GM19023 (cell line): ENCODE measurements at regions not wholly inside any gene's neighbourhood (a gene's known extent, or its start where the extent isn't known, plus 50 kb on each side); places are given as distances from the start of the nearest gene placed in this dataset.
"Not testable (repeated sequence)": the region's sequence is repeated elsewhere in the genome, so short reads cannot be mapped to it uniquely, and the experiment has no call there.

Source experiments
- ATAC-seq: cut with Tn5 transposase; IDR thresholded peaks from one replicate; pipeline ENCODE4 v1.9.1; 2021; ENCODE audit warnings: mild to moderate bottlenecking, moderate library complexity; ENCODE audit not compliant: unreplicated experiment

DNA sequence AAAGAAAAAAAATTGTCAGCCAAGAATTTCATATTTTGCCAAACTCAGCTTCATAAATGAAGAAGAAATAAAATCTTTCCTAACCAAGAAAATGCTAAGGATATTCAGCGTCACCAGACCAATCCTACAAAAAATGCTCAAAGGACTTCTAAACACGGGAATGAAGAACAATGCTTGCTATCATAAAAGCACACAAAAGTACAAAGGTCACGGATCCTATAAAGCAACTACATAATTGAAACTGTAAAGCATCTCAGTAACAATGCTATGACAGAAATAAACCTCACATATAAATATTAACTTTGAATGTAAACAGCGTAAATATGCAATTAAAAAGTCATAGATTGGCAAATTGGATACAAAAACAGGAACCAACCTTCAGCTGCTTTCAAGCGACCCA, 1314.6 kb upstream of the GYPC start:
- ATAC-seq: no peak

DNA sequence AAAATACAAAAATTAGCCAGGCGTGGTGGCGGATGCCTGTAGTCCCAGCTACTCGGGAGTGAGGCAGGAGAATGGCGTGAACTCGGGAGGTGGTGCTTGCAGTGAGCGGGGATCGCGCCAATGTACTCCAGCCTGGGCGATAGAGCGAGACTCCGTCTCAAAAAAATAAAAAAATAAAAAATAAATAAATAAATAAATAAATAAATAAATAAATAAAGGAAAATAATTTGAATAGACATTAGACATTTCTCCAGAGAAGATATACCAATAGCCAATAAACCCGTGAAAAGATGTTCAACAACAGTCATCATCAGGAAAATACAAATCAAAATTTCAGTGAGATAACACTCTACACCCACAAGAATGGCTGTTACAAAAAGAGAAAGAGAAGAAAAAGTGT, 1302.4 kb upstream of the GYPC start:
- ATAC-seq: not testable (repeated sequence)

DNA sequence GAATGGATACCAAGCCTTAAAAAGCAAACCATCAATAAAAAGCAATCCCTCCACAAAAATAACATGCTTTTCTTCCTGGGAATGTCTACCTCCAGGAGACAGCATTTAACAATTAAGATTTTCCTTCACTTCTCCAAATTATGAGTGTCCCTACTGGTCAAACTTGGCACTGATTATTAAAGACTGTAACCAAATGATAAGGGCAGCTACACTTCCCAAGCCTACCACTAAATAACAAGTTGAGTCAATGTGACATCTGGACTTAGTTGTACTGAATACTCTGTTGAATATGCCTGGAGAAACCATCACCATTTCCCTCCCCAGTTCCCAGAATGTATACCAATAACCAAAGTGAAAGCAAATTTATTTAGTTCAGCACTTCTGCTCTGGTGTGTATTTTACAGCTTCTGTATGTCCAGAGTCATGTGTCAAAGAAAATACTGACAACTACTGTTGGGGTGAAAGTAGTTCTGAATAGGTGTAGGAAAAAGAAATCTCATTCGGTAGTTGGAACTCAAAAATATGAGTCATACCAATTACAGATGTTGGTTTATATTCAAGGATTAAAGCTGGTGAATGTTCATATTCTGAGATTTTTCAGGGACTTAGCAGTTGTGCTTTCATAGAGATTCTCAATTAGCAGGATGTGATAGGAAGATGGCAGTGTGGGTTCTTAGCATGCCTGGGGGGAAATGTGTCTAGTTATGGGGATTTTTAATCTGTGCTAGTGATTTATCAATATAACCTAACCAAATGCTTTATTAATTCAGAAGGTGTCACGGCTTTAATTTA, 1291.6 kb upstream of the GYPC start:
- ATAC-seq: no peak

DNA sequence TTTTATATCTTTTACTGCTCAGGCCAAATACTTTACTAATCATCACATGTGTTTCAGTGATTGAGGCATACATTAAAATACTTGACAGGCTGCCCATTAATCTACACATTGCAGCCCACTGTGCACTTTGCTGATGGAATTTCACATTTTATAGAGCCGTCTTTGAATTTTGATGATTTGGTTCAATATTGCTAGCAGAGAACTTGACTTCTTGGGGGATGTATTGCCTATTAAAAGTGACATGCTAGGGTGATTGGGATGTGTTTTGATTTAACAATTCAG, 1291.0 kb upstream of the GYPC start:
- ATAC-seq: no peak

DNA sequence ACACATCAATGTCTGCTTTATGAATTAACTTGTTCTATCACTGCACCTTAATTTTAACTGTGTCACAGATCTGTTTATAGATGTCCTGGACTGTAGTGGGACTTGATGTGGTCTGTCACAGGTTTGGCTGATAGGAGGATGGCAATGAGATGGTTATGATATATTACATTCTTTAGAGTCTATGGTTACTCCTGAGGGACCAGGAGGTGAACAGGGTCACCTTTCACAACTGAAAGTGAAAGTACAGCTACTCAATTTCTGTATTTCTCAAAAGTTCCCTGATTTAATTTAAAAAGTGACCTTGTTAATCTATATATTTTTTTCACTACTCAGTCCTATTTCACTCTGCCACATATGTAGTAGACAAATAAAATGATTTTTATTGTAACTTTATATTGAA, 1284.1 kb upstream of the GYPC start:
- ATAC-seq: no peak

DNA sequence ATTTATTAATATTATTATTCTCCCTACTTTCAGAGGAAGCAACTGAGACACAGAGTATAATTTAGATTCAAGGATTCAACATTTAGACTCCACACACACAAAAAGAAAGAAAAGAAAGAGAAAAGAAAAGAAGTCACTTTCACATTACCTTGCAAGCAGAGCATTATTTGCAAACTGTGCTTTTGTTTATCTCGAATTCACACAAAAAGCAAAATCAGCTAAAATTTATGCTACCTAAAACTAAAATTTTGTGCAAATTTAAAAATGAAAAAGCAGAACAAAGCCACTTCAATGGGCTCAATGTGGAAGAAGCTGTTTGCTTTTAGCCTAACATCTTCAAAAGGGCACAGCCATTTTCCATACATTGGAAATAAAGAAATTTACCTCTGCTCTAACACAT, 1282.7 kb upstream of the GYPC start:
- no peak for ATAC-seq

DNA sequence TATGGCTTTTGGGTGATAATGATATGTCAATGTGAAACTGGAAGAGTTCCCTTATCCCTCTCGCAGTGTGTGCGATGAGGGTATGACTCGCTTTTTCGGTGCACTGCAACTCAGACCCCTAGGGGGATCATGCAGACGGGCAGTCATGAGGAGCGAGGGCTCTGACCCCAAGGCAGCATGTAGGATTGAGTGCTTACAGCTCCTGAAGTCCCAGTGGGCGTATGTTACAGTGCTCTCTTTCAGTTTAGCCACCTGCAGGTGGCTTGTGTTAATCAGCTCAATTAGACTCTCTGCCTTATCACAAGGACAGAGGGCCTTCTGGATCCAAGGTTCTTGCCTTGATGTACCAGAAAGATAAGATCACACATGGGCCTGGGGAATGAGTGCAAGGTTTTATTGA, 1269.9 kb upstream of the GYPC start:
- no peak for ATAC-seq

DNA sequence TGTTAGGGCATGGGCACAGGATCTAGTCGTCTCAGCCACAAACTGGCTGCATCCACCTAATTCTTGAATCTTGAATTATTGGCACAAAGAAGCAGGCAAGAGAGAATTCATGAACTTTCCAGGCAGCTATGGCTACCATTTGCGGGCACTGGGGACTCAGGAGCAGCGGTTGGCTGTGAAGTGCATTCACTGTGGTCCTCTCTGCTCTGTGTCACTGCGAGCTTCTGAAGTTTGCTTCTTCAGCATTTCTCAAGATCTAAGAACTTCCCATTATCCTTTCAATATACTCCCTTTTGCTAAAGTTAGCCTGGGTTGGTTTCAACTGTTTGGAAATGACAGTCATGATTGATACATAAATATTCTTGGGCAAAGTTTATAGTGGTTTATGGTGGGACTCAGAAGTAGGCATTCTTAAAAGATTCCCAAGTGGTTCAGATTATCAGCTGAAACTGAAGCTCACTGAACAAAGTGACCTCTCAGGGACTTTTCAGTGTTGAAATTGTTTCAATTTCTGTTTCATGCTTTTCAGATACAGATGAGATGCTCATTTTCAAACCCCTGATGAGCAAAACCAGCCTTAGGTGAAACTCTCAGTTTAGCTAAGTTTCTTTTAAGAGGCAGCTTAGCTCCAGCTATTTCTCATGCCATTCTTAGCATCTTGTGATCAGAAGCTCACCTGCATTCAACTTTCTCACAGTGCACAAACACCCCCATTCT, 1258.3 kb upstream of the GYPC start:
- ATAC-seq: peak; percentile 85

DNA sequence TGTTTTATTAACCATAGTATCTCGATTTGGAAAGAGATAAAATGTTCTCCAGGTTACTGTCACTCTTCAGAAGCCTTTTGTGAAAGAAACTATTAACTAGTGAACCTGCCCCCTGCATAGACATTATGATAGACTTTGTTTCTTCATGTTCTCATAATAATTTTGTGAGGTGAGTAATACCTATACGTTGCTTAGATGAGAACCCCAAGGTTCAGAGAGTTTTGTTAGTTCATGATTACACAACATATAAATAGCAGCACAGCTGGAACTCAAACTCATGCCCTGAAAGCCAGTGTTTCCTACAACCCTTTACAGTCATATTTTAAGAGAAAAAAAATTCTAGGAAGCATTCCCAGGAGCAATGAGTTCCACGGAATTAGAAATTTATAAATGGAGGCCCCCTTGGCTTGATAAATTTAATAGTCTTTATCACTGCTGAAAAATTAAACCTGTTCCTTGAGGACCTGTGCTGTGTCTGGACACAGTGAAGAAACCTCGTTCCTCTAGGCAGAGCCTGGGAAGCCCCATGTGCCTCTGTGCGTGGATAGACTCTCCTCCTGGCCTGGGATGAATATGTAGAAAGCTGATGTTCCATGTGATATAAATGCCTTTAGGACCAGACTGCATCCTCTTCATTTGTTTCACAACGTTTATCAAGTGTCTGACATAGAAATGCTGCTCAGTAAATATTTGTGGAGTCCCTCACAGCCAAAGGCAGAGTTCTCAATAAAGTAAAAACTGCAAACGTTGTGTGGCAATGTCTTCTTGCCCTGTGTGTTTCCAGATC, 1257.0 kb upstream of the GYPC start:
- ATAC-seq: peak; percentile 39

DNA sequence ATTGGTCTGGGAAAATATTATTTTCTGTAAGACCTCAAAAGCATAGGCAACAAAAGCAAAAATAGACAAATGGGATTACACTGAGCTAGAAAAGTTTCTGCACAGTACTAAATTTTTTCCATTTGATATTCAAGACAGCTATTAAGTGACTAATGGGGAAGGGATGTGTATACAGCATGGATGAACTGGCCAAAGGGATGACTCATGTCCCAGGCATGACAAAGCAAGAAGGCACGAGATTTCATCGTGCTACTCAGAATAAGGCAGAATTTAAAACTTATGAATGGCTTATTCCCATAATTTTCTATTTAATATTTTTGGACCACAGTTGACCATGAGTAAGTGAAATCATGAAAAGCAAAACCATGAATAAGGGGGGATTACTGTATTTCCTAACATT, 1250.1 kb upstream of the GYPC start:
- ATAC-seq: no peak

DNA sequence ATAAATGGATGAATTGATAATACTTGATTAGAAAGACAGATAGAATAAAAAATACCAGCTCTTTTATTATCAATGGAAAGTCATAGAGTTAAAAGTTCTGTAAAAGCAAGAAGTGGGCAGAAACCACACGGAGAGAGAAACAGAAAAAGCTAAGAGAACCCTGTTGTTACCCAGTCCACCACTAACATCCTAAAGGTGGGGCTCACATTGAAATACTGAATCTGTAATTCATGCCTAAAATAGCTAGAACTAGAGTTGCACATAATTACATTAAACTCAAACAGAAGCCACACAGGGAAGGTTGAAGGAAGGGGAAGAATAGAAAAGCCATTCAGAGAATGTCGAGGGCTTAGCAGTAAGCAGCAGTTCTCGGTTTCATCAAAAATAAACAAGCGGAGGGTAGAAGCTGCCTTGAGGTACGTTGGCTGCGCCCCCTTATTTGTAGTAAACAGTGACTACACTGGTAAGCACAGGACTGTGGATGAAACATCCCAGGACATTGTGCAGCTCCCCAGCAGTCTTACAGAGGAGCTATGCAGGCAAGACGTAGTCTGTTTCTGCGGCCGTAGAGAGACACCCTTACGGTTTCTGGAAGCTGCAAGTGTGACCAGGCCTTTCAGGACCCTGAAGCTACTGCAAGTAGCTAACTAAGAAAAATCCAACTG, 1247.0 kb upstream of the GYPC start:
- no peak for ATAC-seq

DNA sequence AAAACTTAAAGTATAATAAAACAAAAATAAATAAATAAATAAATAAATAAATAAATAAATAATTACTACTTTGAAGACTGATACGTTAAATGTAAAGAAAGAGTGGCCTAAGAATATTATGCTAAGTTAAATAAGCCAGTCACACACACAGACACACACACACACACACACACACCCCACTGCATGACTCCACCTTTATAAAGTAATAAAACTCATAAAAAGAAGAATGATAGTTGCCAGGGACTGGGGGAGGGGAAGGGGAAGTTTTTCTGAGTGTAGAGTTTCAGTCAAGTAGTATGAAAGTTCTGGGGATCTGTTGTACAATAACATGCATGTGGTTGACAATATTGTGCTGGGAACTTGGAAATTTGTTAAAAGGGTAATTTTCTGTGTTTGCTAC, 1237.5 kb upstream of the GYPC start:
- no peak for ATAC-seq

DNA sequence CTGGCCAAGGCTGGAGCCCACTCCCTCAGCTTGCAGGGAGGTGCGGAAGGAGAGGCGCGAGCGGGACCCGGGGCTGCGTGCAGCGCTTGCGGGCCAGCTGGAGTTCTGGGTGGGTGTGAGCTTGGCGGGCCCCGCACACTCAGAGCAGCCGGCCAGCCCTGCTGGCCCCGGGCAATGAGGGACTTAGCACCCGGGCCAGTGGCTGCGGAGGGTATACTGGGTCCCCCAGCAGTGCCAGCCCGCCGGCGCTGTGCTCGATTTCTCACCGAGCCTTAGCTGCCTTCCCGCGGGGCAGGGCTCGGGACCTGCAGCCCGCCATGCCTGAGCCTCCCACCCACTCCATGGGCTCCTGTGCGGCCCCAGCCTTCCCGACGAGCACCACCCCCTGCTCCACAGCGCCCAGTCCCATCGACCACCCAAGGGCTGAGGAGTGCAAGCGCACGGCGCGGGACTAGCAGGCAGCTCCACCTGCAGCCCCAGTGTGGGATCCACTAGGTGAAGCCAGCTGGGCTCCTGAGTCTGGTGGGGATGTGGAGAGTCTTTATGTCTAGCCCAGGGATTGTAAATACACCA, 1233.7 kb upstream of the GYPC start:
- ATAC-seq: not testable (repeated sequence)

DNA sequence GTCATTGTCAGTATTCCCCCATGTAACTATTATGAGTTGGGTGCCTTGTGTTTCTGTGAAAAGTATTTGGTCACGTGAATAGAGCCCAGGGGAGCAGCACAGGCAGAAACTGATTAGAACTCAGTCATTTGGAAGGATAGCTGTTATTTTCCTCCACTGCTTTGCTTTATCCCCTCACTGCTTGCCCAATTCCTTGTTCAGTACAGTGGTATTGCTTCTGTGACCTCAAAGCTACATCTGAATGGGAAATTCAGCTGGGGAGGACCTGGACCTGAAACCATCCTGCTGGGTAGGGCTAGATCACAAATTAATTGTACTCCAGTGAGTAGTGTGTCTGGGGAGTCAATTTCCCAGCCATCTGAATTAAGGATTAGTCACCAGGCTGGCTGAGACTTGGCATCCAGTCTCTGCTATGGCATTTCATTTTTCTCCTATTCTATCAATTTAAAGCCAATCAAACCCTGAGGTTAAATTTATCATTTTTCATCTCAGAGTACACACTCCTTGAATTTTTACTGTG, 1231.6 kb upstream of the GYPC start:
- ATAC-seq: no peak

DNA sequence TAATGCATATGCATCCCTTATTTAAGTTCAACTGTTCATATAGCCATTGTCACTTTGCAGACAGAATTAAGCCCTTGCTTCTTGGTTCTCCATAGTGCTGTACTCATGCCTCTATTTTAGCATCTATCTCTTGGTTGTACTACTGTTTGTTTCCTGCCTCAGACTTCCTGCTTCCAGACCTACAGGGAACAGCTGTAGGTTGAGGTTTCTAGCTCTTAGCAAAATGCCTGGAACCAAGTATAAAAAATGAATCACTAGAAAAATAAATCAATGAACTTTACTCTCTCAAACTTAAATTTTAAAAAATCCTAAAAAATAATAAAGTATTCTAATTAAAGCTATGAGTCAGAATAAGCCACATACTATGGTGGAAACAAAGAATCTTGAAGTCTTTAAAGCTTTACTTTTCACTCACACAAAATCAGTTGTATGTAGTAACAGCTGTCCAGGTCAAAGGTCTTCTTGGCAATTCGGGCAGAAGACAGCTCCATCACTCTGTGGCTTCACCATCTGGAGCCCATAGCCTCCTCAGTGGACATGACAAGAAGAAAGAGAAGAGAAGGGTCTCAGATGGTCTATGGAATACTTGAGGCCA, 1228.1 kb upstream of the GYPC start:
- ATAC-seq: no peak

DNA sequence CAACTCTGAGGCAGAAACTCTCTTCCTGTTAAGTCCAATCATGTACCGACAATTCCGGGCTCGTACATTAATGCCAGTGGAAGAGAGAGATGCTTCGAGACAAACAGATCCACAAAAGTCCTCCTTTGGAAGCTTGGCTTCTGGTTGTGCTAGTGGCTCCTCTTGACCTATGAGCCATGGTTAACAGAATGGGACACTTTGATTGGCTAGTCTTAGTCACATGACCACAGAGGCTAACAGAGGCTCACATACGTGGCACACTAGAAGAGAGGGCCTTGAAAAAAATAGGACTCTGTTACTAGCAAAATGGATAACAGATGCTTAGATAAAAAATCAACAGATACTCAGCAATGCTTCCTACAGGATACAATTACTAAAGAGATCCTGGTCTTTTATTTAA, 1211.9 kb upstream of the GYPC start:
- no peak for ATAC-seq

DNA sequence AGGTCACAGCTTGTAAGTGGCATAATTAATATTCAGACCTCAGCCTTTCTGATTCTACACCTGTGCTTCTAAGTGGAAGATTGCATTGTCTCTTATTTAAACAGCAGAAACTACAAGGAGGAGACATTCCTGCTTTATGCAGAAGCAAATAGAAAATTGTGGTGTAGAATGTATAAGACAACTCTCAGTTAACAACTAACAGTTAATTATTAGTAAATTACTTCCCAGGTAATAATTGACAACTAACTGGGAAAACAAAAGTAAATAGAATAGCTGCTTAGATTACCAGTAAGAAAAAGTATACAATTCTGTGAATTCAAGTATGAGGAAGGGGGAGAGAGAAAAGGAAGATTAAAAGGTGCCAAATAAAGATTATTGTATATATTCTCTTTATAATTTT, 1210.5 kb upstream of the GYPC start:
- no peak for ATAC-seq

DNA sequence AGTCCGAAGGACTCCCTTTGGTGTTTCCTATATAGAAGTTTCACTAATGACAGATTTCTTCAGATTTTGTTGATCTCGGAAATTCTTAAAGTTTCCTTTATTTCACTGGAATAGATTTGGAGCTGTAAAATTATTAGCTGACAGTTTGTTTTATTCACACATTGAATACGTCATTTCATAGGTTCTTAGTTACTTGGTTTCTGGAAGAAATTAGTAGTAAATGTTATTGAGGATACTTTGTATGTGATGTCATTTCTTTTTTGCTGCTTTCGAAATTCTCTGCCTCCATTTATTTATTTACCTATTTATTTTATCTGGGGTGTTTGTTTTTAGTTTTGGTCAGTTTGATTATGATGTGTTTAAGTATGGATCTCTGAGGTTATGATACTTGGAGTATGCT, 1205.9 kb upstream of the GYPC start:
- ATAC-seq: no peak

DNA sequence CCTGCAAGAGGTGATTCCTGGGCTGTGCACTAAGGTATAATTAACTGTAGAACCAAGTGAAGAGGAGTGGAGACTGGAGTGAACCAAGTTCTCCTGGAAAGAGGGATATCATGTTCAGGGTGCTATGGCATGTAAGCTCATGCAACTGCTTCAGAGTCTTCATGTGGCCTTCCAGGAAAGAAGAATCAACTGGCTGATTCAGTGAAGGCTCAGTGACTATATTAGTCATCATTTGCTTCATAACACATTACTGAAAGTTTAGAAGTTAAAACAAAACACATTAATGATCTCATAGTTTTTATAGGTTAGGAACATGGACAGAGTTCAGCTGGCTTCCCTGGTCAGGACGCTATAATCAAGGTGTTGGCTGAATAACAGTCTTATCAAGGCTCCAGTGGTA, 1200.8 kb upstream of the GYPC start:
- no peak for ATAC-seq

DNA sequence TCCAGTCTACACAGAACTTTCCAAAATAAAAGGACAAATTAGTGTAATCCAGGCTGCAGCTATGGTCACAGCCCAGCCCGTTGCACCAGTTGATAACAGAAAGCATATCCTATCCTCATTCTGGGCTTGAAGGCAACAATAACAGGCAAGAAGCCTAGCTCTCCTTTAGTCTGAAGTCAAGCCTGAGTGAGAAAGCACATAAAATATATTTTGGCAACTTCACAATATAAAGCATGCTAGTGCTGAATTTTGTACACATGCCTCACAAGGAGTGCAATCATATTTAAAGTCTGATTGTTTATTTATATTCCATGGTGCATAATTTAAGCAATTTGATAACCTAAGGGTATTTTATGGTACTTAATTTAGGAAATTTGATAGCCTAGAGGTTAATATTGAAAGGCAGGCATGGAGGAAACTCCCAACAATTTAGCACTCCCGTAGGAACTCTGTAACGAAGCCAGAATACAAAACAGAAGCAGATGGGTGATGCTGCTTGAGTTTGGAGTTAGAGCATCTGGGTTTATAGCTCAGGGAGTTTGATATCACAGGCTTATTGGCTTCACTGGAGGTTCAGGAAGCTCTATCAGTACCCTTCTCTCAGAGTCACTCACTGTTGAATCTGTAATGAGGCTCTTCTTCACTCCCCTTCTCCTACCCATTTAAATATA, 1199.1 kb upstream of the GYPC start:
- ATAC-seq: no peak
